Stimulated activated CD4-positive, alpha-beta T cell treated with anti-CD3 and anti-CD28 coated beads, Interleukin-1b, Interleukin-23, amount 100 ng/mL, for 48 hours (primary cell): ENCODE measurements at regions not wholly inside any gene's neighbourhood (a gene's known extent, or its start where the extent isn't known, plus 50 kb on each side); places are given as distances from the start of the nearest gene placed in this dataset.

Experiments used
- DNase-seq: peaks from one replicate; pipeline ENCODE4 v3.0.0-alpha.2; 2020

- DNase-seq = no peak
Measured at GRCh38 chr3:30505866-30506520, 100.4 kb upstream of the TGFBR2 start.

DNA sequence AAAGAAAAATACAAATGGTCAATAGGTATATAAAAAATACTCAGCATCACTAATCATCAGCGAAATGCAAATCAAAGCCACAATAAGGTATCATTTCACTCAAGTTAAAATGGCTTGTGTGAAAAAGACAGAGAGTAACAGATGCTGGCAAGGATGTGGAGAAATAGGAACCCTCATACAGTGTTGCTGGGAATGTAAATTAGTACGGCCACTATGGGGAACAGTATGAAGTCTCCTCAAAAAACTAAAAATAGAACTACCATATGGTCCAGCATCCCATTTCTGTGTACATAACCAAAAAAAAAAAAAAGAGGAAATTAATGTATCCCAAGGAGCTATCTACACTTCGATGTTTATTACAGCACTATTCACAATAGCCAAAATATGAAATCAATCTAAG, 98.1 kb upstream of the TGFBR2 start:
- no peak for DNase-seq

DNA sequence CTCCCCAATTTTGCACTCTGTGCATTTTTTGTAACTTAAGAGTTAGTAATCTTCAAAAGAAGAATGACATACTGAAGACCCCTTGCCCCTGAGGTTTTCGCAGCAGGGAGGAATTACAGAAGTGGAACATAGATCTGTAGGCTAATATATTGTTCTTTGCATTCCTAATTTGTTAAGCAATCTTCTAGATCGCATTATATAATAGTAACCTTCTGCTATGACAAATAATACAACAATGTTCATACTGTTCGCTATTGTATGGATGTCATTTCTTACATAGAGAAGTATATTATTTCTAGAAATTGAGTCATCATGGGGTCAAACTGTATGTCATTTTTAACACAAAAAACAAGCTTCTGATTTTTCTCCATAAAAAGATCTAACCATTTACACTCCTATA, 95.8 kb upstream of the TGFBR2 start:
- no peak for DNase-seq

DNA sequence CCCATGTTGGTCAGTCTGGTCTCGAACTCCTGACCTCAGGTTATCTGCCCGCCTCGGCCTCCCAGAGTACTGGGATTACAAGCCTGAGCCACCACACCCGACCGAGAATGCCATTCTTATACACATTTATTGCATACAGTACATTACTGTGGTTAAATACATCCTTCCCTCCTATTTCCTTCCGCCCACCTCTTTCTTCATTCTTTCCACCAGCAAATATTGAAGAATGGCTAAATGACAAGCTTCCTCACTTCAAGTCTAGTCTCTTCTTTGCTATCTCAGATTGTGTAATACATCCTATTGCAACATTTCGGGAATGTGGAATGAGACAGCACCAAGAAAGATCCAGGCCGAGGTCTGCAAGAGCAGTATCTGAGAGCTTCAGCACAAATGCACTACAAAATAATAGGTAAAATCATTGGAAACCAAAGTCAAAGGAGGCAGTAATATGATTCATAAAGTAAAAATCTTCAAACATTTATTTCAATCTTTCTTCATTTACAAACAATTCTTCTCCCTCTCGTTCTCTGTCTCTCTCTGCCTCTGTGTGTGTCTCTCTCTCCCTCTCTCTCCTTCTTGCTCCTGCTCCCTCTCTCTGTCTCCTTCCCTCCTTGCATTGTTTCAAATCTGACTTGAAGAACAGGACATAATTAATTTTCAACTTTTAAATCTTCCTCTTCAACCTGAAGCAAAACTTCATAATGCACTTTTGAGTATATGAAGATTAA, 94.7 kb upstream of the TGFBR2 start:
- no peak for DNase-seq

GRCh38 chr3:30512576-30512975, 93.8 kb upstream of the TGFBR2 start:
- no peak for DNase-seq

DNA sequence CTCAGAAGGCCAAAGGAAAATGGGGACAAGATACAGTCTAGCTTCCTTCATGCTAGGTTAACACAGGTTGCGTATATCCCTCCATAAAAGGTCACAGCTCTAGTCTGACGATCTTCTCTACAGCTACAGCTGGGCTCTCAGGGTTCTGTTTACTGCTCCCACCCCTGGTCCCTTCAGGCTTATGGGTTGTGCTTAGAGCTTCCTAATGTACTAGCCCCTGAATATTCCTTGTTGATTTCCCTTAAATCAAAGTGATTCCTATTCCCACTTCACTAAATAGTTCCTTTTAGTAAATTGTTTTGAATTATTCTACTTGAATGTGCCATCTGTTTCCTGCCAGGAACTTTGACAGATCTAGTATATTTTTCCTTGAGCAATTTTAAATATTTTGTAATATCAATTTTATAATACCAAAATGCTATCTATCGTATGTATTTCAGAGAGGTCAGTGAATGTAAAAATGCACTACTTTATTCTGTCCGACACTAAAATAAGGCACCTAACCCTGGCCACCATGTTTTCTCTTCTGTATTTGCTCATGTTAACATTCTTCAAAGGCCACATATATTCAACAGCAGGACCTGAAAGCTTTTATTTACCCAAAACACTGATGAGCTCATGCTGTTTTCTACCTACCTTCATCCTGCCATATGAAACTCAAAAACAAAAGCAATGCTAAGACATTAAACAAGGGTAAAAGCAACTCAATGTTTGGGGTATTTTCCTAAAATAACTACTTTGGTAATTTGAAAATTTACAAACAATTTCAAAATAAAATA, 92.8 kb upstream of the TGFBR2 start:
- DNase-seq = no peak

DNA sequence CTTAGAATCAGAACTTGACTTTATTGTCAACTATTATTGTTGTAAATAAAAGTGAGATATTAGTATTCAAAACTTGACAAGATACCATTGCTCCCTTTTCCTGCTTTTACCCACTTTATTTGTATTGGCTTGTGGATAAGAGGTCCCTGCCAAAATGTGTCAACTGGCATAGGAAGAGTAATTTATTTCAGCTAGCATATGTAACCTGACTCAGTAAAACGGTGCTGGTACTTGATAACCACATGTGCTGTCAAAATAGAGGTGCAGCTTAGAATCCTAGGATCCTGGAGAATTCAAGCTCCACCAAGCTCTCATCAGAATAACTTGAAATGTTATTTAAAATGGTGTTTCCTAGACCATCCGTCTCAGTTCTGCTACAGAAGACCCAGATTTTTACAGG, 90.2 kb upstream of the TGFBR2 start:
- DNase-seq = no peak

DNA sequence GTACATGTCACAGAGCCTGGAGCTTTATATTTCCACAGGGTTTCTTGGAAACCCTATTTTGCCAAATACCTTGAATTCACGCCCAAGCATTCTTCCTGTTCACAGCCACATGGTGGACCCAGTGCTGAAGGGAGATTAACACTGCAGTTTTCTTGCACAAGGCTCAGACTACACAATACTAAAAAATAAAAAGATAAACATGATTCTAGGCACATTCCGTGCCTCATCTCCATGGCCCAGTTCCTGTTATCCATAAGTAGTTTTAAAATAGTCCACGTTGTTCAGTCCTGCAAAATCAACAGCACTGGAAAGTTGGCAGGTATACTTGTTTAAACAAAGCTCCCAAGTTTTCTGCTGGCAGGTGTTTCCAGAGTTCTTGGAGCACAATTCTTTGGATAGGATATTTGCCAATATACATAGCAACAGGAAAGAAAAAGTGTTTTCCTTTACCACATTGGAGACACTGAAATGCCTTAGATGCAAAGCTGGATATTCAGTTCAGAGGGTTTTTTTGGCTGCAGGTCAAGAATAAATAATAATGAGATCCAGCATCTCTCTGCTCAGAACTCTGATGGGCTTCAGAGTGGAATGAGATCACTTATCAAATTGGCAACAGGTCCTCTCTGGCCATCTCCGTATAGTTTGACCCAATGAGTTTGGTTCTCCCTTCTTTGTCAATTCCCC, 88.1 kb upstream of the TGFBR2 start:
- no peak for DNase-seq

DNA sequence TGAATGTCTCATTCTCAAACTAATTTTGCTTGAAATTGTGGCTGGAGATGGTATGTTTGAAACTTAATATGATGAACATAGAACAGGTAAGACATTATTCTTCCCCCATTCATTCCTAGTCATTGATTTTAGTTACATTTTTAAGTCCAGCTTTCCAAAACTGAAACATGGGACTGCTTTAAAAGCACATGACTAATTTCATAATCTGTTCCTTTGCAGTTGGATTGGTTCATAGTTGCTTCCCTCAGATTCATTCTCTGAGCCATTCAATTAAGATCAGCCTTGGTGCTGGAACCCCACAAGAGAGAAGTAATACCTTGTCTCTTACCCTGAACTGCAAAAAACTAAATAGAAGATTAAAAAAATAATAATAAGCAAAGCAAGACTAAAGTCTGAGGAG, 87.5 kb upstream of the TGFBR2 start:
- DNase-seq = no peak

- no peak for DNase-seq
Measured at GRCh38 chr3:30520699-30521098, 85.7 kb upstream of the TGFBR2 start.

DNA sequence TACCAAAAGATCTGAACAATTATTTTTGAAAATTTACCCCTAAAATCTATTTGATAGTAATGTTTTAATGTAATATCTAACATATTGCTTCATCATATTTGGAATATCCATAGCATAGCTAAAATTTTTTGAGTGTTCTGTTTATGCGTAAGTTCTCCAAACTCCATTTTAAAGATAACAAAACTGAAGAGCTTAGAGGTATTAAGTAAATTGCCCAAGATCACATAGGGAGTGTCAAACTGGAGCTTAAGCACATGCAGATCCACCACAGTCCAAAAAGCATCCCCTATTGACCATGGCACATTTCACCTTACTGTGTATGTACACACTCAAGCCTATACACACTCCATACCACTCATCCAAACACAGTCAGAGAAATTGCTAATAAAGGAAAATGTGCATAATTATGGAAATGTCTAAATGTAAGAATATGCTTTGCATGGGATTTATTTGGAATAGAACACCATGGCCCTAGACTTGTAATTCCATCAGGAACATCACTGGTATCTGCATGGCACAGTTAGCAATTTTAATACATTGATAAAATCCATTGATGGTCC, 85.2 kb upstream of the TGFBR2 start:
- no peak for DNase-seq

DNA sequence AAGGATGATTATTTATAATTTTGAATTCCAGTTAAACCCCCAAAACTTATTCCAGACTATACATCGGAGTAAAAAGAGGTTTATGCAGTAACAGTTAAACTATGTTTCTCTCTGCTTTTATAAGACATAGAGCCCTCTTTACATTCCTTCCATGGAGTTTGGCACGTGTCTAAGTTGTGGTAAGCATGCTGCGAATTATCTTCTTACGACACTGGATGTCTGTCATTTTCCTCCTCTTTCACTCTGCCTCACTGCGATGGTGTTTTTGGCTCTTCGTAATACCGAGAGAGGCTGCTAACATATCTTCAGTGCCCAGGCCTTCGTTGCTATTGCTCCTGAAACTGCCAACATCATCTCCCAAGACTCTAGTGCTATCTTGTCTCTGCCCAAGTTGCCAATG, 83.9 kb upstream of the TGFBR2 start:
- no peak for DNase-seq

GRCh38 chr3:30523366-30523765, 83.0 kb upstream of the TGFBR2 start:
- no peak for DNase-seq

DNA sequence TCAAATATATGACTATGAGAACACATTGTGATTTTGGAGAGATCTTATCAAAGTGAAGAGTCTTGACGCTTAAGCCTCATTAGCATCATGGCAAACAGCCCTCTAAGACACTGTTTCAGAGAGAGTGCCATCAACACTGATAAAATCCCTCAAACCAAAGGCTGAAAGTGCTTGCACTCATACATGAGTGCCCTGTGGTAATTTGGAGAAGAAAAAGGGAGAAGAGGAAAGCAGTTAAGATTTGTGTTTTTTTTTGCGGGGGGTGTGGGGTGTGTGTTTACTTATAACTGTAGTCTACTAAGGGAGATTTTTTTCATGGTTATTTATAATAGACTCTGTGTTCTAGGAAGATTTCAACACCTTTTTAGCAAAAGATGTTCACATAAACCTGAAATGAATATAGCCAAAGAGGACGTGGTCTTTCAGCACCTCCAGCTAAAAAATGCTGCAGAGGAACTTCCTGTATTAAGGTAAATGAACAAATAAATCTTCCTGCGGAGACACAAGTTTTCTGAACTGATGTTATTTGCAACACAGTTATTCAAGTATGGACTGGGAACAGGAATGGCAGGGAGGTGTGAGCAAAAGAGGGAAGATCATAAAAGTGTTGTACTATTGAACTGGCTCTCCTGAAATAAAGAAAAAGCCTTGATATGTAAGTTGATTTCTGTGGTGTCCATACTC, 81.9 kb upstream of the TGFBR2 start:
- DNase-seq = no peak

GRCh38 chr3:30526031-30526430, 80.4 kb upstream of the TGFBR2 start:
- DNase-seq = no peak

- no peak for DNase-seq
Measured at GRCh38 chr3:30527186-30527585, 79.2 kb upstream of the TGFBR2 start.

DNA sequence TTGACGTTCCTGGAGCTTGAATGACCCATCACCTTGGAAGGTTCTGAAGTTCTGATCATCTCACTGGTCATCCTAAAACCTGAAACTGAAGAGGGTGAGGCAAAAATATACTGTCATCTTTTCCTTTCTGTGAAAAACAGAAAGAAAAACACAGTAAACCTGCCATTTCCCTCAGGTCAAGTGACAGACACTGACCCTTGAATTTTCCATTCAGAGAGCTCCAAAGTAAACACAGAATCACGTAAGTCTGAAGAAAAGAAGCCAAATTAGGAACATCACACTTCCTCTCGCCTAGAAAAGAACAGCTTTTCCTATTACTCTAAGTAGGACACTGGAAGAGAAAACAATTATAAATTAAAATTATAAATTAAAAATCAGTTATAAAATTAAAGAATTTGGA, 78.7 kb upstream of the TGFBR2 start:
- DNase-seq = no peak

- DNase-seq = no peak
Measured at GRCh38 chr3:30530084-30530483, 76.3 kb upstream of the TGFBR2 start.

- no peak for DNase-seq
Measured at GRCh38 chr3:30531017-30531570, 75.3 kb upstream of the TGFBR2 start.

DNA sequence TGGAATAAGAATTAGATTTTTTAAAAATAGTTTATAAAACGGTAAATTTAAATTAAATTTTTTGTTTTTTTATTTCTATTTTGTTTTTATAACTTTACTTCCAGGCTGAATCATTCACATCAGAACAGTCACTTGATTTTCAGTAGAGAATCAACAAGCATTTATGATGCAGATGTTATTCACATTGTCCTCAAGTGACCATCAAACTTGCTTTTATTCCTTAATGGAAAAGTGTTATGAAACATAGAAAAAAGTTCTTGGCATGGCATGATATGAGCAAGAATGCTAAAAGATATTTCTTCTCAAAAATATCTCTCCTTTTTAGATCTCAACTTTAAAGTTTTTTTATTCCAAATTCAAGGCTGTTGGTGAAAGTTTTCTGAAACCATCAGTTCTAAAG, 70.9 kb upstream of the TGFBR2 start:
- DNase-seq = no peak

DNA sequence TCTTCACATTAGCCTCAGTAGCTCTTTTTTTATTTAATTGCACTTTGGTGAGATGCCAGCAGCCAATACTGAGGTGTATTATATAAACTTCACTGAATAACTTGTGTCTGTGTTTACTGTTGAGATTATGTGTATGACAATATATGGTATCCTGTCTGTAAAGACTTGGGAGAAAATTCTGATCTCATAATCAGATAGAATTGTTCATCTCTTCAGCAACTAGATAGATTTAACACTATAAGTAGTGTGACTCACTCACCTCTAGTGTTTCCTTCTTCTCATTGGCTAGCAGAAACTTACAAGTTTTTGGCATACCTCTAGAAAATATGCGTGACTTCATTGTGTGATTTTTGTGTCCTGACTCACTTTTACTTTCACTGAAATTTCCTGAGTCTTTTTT, 67.6 kb upstream of the TGFBR2 start:
- no peak for DNase-seq

DNA sequence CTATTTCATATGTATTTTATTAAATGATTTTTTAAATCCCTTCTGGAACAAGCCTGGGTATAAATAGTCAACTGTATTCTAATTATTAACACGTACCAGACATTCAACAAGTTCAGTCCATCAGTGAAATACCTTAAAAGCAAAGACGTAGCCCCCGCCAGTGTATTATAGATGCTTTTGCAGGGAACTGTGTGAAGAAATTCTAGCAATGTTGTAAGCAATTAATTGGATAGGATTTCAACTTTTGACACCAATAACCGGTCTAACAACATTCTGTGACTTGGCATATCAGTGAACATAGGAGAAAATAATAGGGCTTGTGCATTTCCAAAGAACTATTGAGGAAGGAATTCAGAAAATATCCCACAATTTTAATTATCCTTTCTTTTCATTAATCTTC, 67.2 kb upstream of the TGFBR2 start:
- DNase-seq = no peak
